OCI-LY7 (cell line): ENCODE measurements at regions not wholly inside any gene's neighbourhood (a gene's known extent, or its start where the extent isn't known, plus 50 kb on each side); places are given as distances from the start of the nearest gene placed in this dataset.

Experiments
- BruUV-seq: library from RNA; stranded (reverse); fragments of 400-500 nt; replicated peaks from 2 replicates; lab custom pipeline; 2021; lab: Mats Ljungman, UMichigan
- CTCF ChIA-PET: fragments of 300-600 bp; sonication (Branson Sonifier 250); formaldehyde crosslinking; loops from one replicate; lab custom pipeline; 2022; ENCODE audit warnings: antibody characterized with exemption; ENCODE audit not compliant: unreplicated experiment; lab: Charles Lee
- POLR2A ChIA-PET: fragments of 300-600 bp; sonication (Branson Sonifier 250); formaldehyde crosslinking; loops from one replicate; lab custom pipeline; 2022; ENCODE audit warnings: antibody characterized with exemption; lab: Charles Lee
- DNase-seq: peaks from one replicate; pipeline ENCODE4 v3.0.0-alpha.2; 2015; ENCODE audit warnings: low spot score
- H2AFZ ChIP-seq: fragments of 200-600 bp; sonication (generic), shearing (Covaris generic); 2 replicates; pipeline ENCODE4 v1.6.1; 2014; ENCODE audit warnings: mild to moderate bottlenecking, antibody characterized with exemption, low read length, moderate library complexity
- H3K27ac ChIP-seq: fragments of 200-600 bp; sonication (generic); 2 replicates; pipeline ENCODE4 v1.5.1; 2014; ENCODE audit warnings: mixed run types, low read depth, mild to moderate bottlenecking, moderate library complexity, low read length, inconsistent platforms; ENCODE audit not compliant: poor library complexity, severe bottlenecking
- H3K36me3 ChIP-seq: fragments of 200-600 bp; sonication (generic); 2 replicates; pipeline ENCODE4 v1.6.1; 2014; ENCODE audit warnings: mild to moderate bottlenecking, antibody characterized with exemption, low read length, moderate library complexity, mixed read lengths; ENCODE audit not compliant: insufficient read depth
- H3K4me1 ChIP-seq: fragments of 200-600 bp; sonication (generic); 2 replicates; pipeline ENCODE4 v1.5.1; 2014; ENCODE audit warnings: mild to moderate bottlenecking, low read length; ENCODE audit not compliant: insufficient read depth, poor library complexity, severe bottlenecking
- H3K4me2 ChIP-seq: fragments of 200-600 bp; sonication (generic); 2 replicates; pipeline ENCODE4 v1.6.1; 2014; ENCODE audit warnings: mild to moderate bottlenecking, low read length
- H3K4me3 ChIP-seq: fragments of 200-600 bp; sonication (generic); 2 replicates; pipeline ENCODE4 v1.5.1; 2014; ENCODE audit warnings: mild to moderate bottlenecking, low read depth, low read length; ENCODE audit not compliant: poor library complexity, severe bottlenecking
- H3K79me2 ChIP-seq: fragments of 200-600 bp; sonication (generic); 2 replicates; pipeline ENCODE4 v1.6.1; 2016; ENCODE audit warnings: low read depth, mild to moderate bottlenecking, low read length, moderate library complexity, mixed read lengths; ENCODE audit not compliant: insufficient read depth
- H3K9me2 ChIP-seq: fragments of 200-600 bp; sonication (generic); 2 replicates; pipeline ENCODE4 v1.6.1; 2016; ENCODE audit warnings: mild to moderate bottlenecking, low read length, mixed read lengths; ENCODE audit not compliant: insufficient read depth
- H3K9me3 ChIP-seq: fragments of 200-600 bp; sonication (generic); 2 replicates; pipeline ENCODE4 v1.6.1; 2014; ENCODE audit warnings: mild to moderate bottlenecking, mixed run types, low read length, mixed read lengths
- H4K20me1 ChIP-seq: fragments of 200-600 bp; sonication (generic); 2 replicates; pipeline ENCODE4 v1.6.1; 2014; ENCODE audit warnings: mild to moderate bottlenecking, antibody characterized with exemption, low read length, moderate library complexity, mixed read lengths; ENCODE audit not compliant: insufficient read depth
- EZH2phosphoT487 ChIP-seq: fragments of 200-600 bp; sonication (generic); IDR thresholded peaks from 2 replicates; pipeline ENCODE4 v1.6.1; 2018; ENCODE audit warnings: low read depth, borderline replicate concordance, mild to moderate bottlenecking, mixed run types, antibody characterized with exemption, low read length, moderate library complexity, mixed read lengths
- intact Hi-C: fragments of 100-400 bp; cut with micrococcal nuclease; formaldehyde crosslinking; loops from one replicate; pipeline ENCODE4 v1.10.0; 2022; ENCODE audit not compliant: unreplicated experiment
- TF ChIP-seq, protein P1 (sequence below): fragments of 200-600 bp; sonication (generic); conservative IDR thresholded peaks from 2 replicates; pipeline ENCODE4 v1.5.1; 2014; ENCODE audit warnings: mild to moderate bottlenecking, antibody characterized with exemption, low read length, moderate library complexity, mixed read lengths

GRCh38 chr4:181150191-181150590 is 1093.0 kb upstream of the TENM3 start:
- DNase-seq: no peak
- no peaks in the 10 kb centered on the region for H3K9me3 ChIP-seq
- H3K9me2 ChIP-seq: no peaks in the 10 kb centered on the region
- no peaks in the 10 kb centered on the region for H3K4me1 ChIP-seq
- no peaks in the 10 kb centered on the region for H3K79me2 ChIP-seq
- intact Hi-C loops: no loop called here
- H3K4me3 ChIP-seq: no peak overlapping the region
- H3K36me3 ChIP-seq: no peaks in the 10 kb centered on the region
- no peak overlapping the region for H3K4me2 ChIP-seq
- H2AFZ ChIP-seq: no peak overlapping the region
- CTCF ChIA-PET: no interaction called here
- TF ChIP-seq, protein P1, sequence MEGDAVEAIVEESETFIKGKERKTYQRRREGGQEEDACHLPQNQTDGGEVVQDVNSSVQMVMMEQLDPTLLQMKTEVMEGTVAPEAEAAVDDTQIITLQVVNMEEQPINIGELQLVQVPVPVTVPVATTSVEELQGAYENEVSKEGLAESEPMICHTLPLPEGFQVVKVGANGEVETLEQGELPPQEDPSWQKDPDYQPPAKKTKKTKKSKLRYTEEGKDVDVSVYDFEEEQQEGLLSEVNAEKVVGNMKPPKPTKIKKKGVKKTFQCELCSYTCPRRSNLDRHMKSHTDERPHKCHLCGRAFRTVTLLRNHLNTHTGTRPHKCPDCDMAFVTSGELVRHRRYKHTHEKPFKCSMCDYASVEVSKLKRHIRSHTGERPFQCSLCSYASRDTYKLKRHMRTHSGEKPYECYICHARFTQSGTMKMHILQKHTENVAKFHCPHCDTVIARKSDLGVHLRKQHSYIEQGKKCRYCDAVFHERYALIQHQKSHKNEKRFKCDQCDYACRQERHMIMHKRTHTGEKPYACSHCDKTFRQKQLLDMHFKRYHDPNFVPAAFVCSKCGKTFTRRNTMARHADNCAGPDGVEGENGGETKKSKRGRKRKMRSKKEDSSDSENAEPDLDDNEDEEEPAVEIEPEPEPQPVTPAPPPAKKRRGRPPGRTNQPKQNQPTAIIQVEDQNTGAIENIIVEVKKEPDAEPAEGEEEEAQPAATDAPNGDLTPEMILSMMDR: no peak
- no peak for TF ChIP-seq EZH2phosphoT487
- H3K27ac ChIP-seq: no peak overlapping the region
- no TSS peak for BruUV-seq
- POLR2A ChIA-PET: no interaction called here
- no peaks in the 10 kb centered on the region for H4K20me1 ChIP-seq

DNA sequence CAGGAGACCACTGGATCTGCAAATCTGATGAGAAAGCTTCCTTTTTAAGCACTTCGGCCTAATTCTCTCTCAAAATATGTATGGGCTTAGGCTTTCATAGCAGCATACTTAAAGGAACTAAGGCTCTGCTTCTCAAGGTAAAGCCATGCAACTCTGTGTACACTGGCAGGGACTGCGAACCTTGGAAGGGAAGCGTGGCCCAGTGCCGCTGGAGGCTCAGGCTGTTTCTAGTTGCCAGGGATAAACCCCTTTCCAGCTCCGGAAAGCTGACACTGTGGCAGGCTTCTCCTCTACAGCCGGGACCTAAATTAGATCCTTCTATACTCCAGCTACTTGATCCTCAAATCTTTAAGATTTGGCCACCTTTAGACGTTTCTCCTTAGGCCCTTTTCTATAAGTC is 1091.3 kb upstream of the TENM3 start:
- intact Hi-C loops: no loop called here
- no peak overlapping the region for H2AFZ ChIP-seq
- no peaks in the 10 kb centered on the region for H3K9me2 ChIP-seq
- H3K79me2 ChIP-seq: no peaks in the 10 kb centered on the region
- no peaks in the 10 kb centered on the region for H3K36me3 ChIP-seq
- ChIA-PET POLR2A (no interaction called here), CTCF (no interaction called here)
- BruUV-seq: no TSS peak
- TF ChIP-seq, protein P1: no peak
- no peak for TF ChIP-seq EZH2phosphoT487
- no peak for DNase-seq
- no peak overlapping the region for H3K4me2 ChIP-seq
- no peaks in the 10 kb centered on the region for H3K9me3 ChIP-seq
- H3K4me3 ChIP-seq: no peak overlapping the region
- no peaks in the 10 kb centered on the region for H3K4me1 ChIP-seq
- no peaks in the 10 kb centered on the region for H4K20me1 ChIP-seq
- no peak overlapping the region for H3K27ac ChIP-seq

GRCh38 chr4:181157647-181158046 is 1085.6 kb upstream of the TENM3 start:
- Histone ChIP-seq H3K36me3 (no peaks in the 10 kb centered on the region), H3K4me2 (no peak overlapping the region), H3K4me1 (no peaks in the 10 kb centered on the region), H3K9me3 (no peaks in the 10 kb centered on the region), H2AFZ (no peak overlapping the region), H4K20me1 (no peaks in the 10 kb centered on the region), H3K9me2 (no peaks in the 10 kb centered on the region), H3K27ac (no peak overlapping the region), H3K4me3 (no peak overlapping the region), H3K79me2 (no peaks in the 10 kb centered on the region)
- ChIA-PET POLR2A (no interaction called here), CTCF (no interaction called here)
- no peak for TF ChIP-seq EZH2phosphoT487
- TF ChIP-seq, protein P1: no peak
- no TSS peak for BruUV-seq
- DNase-seq: no peak
- intact Hi-C loops: no loop called here
